Body of pancreas (tissue), 4 donors: ENCODE measurements at regions not wholly inside any gene's neighbourhood (a gene's known extent, or its start where the extent isn't known, plus 50 kb on each side); places are given as distances from the start of the nearest gene placed in this dataset.
"Not testable (repeated sequence)": the region's sequence is repeated elsewhere in the genome, so short reads cannot be mapped to it uniquely, and the experiment has no call there.

ENCODE experiments used
- ATAC-seq: fragments of 150-250 bp; one replicate; pipeline ENCODE4 v1.9.1; 2016
- DNase-seq, 4 donors: peaks; one replicate each; pipeline ENCODE4 v3.0.0-alpha.2; 2019
- H3K27ac ChIP-seq, 4 donors: fragments of 200-600 bp; sonication (generic); 1 replicate in 3 of 4; 2 replicates in 1 of 4; pipeline versions ENCODE4 v1.5.1 to v1.6.1; 2016 to 2019; ENCODE audit warnings: mild to moderate bottlenecking in 1 of 4, mixed read lengths in 1 of 4, moderate library complexity in 1 of 4
- H3K27me3 ChIP-seq, 2 donors: fragments of 200-600 bp; sonication (generic); one replicate each; pipeline ENCODE4 v1.6.0; 2016; ENCODE audit warnings: mild to moderate bottlenecking in 1 of 2
- H3K36me3 ChIP-seq, 2 donors: fragments of 200-600 bp; sonication (generic); replicated peaks in 1 of 2; 2 replicates each; pipeline ENCODE4 v1.5.1; 2016; ENCODE audit warnings: low read depth in 2 of 2; ENCODE audit not compliant: insufficient read depth in 1 of 2
- H3K4me1 ChIP-seq: fragments of 200-600 bp; sonication (generic); one replicate; pipeline ENCODE4 v1.6.0; 2016
- H3K4me3 ChIP-seq, 2 donors: fragments of 200-600 bp; sonication (generic); 1 replicate in 1 of 2; 2 replicates in 1 of 2; pipeline ENCODE4 v1.5.1; 2016 to 2019
- H3K9me3 ChIP-seq, 3 donors: fragments of 200-600 bp; sonication (generic); 1 replicate in 2 of 3; 2 replicates in 1 of 3; pipeline ENCODE4 v1.5.1; 2016
- POLR2A ChIP-seq, 3 donors: fragments of 450-650 bp; IDR thresholded peaks; one replicate each; pipeline ENCODE4 v1.6.1; 2016; ENCODE audit warnings: antibody characterized with exemption in 3 of 3, mild to moderate bottlenecking in 2 of 3
- WGBS, 2 donors: methylation state at CpG; one replicate each; pipeline ENCODE4 v1.1.5; 2017; 5-methylcytosine and 5-hydroxymethylcytosine counted together
- intact Hi-C: fragments of 100-400 bp; cut with DNase I; formaldehyde crosslinking; loops from one replicate; pipeline ENCODE4 v1.15.1; 2023
- TF ChIP-seq, protein P1 (sequence below), 7 experiments: fragments of 450-650 bp in 4 of 7; fragments of 200-600 bp in 3 of 7; sonication (generic) in 3 of 7; IDR thresholded peaks; one replicate each; pipeline ENCODE4 v1.5.1; 2016 to 2019; ENCODE audit warnings: antibody characterized with exemption in 7 of 7

DNA sequence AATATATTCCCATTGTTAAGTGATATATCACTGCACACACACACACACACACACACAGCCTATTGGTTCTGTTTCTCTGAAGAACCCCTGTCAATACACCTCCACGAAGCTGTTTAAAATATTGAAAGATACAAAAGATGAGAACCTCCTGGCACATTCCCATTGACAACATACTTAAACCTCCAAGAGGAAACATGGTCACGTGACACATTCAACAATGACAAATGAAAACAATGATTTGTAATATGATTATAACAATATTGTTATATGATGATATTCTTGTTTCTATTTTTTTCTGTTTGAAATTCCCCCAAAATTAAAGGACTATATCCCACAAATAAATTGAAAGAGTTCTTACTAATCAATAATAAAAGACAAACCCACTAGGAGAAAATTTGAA is 1344.9 kb downstream of the BRD1 start:
- ATAC-seq (no peak), DNase-seq (no peak)
- Histone ChIP-seq H3K36me3 (no peaks in the 10 kb centered on the region), H3K4me3 (no peak overlapping the region), H3K4me1 (no peaks in the 10 kb centered on the region), H3K27me3 (no peaks in the 10 kb centered on the region), H3K27ac (no peak overlapping the region), H3K9me3 (no peaks in the 10 kb centered on the region)
- intact Hi-C loops = no loop called here
- 54 to 56% methylated on average over 2 of the region's 2 CpGs for WGBS, 2 donors
- TF ChIP-seq, protein P1, sequence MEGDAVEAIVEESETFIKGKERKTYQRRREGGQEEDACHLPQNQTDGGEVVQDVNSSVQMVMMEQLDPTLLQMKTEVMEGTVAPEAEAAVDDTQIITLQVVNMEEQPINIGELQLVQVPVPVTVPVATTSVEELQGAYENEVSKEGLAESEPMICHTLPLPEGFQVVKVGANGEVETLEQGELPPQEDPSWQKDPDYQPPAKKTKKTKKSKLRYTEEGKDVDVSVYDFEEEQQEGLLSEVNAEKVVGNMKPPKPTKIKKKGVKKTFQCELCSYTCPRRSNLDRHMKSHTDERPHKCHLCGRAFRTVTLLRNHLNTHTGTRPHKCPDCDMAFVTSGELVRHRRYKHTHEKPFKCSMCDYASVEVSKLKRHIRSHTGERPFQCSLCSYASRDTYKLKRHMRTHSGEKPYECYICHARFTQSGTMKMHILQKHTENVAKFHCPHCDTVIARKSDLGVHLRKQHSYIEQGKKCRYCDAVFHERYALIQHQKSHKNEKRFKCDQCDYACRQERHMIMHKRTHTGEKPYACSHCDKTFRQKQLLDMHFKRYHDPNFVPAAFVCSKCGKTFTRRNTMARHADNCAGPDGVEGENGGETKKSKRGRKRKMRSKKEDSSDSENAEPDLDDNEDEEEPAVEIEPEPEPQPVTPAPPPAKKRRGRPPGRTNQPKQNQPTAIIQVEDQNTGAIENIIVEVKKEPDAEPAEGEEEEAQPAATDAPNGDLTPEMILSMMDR (IDR thresholded peaks at IDR 0.05) = no peak
- no peak for TF ChIP-seq POLR2A (IDR thresholded peaks at IDR 0.05)

DNA sequence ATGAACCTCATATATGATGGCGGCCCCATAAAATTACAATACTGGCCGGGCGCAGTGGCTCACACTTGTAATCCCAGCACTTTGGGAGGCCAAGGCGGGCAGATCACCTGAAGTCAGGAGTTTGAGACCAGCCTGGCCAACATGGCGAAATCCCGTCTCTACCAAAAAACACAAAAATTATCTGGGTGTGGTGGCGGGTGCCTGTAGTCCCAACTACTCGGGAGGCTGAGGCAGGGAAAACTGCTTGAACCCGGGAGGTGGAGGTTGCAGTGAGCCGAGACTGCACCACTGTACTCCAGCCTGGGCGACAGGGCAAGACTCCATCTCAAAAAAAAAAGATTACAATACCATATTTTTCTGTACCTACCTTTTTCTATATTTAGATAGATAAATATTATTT is 1345.5 kb downstream of the BRD1 start:
- H3K4me1 ChIP-seq, H3K9me3 ChIP-seq, H3K27me3 ChIP-seq, H3K27ac ChIP-seq, DNase-seq, H3K36me3 ChIP-seq, ATAC-seq, H3K4me3 ChIP-seq, intact Hi-C loops: not testable (repeated sequence)
- WGBS, 2 donors = 89 to 91% methylated on average over 11 of the region's 11 CpGs

DNA sequence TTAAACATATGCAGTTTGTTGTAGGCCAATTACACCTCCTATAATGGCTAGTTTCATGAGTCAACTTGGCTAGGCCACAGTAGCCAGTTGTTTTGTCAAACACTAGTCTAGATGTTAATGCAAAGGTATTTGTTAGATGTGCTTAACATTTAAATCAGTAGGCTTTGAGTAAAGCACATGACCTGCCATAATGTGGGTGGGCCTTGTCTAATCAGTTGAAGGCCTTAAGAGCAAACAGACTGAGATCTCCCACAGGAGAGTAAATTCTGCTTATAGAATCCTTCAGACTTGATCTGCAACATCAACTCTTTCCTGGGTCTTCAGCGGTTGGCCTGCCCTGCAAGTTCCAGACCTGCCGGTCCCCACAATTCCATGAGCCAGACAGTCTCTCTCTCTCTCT is 1345.9 kb downstream of the BRD1 start:
- H3K27ac ChIP-seq = no peak overlapping the region
- peaks cover 5% of the 10 kb centered on the region for H3K4me1 ChIP-seq
- intact Hi-C loops = no loop called here
- WGBS, 2 donors = 94 to 100% methylated on average over 2 of the region's 2 CpGs
- H3K9me3 ChIP-seq = no peaks in the 10 kb centered on the region
- ATAC-seq (no peak), DNase-seq (no peak)
- no peaks in the 10 kb centered on the region for H3K27me3 ChIP-seq
- no peak overlapping the region for H3K4me3 ChIP-seq
- TF ChIP-seq POLR2A (IDR thresholded peaks at IDR 0.05) = no peak
- TF ChIP-seq, protein P1 (IDR thresholded peaks at IDR 0.05) = no peak
- H3K36me3 ChIP-seq = no peaks in the 10 kb centered on the region

DNA sequence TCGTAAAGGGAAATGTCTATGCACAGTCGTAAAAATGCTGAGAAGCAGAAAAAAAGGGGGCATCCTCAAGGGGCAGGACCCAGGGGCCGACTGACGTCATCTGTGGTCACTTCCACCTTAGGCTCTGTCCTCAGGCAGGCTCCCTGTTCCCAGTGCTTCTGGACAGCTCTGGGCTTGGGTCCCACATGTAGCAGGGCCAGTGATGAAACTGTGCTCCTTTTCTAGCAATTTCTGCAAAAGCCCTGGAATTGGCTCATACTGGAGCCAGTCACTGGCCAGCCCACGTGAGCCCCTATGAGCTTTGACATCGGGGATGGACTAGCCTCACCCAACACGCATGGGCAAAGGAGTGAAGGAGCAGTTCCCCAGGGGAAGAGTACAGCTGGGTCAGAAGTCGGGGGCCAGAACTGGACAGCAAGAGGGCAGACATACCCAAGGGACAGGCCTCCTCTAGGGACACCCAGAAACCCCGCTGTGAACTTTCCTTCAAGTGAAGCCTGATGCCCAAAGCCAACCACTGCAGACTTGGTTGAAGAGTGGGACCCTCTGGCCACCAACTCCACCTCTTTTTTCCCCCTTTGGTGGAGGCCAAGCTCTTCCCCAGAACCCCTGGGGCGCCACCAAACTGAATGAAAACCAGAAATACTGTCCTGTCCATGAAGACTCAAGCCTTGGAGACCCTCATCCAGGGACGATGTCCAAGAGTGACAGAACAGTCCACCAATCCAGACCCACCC is 1349.0 kb downstream of the BRD1 start:
- Histone ChIP-seq H3K27ac (no peak overlapping the region), H3K4me1 (peaks cover 5% of the 10 kb centered on the region), H3K4me3 (no peak overlapping the region), H3K27me3 (no peaks in the 10 kb centered on the region), H3K36me3 (no peaks in the 10 kb centered on the region), H3K9me3 (no peaks in the 10 kb centered on the region)
- ATAC-seq (no peak), DNase-seq (no peak)
- intact Hi-C loops = no loop called here
- TF ChIP-seq, protein P1 (IDR thresholded peaks at IDR 0.05) = no peak
- no peak for TF ChIP-seq POLR2A (IDR thresholded peaks at IDR 0.05)
- 71 to 72% methylated on average over 7 to 11 of the region's 11 CpGs for WGBS, 2 donors

DNA sequence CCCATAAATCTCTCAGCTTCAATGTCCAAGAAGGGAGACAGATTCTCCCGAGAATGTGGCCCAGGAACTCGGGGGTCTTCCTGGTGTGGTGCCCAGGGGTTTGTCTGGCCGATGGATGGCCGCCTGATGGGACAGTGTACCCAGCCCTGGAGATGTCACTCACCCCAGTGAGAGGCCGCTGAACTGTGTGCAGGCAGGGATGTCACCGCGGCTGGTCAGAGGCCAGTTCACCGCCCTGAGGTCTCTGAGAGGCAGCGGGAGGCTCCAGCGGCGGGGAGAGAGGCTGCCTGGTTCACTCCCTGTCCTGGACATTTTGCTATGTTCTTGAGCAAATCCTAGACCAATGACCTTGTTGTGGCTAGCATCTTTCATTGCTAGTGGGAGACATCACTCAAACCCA is 1349.5 kb downstream of the BRD1 start:
- no peak for DNase-seq
- H3K36me3 ChIP-seq = no peaks in the 10 kb centered on the region
- 52 to 74% methylated on average over 4 to 11 of the region's 11 CpGs for WGBS, 2 donors
- H3K4me3 ChIP-seq = no peak overlapping the region
- no peak for TF ChIP-seq POLR2A (IDR thresholded peaks at IDR 0.05)
- TF ChIP-seq, protein P1 (IDR thresholded peaks at IDR 0.05) = no peak
- H3K27ac ChIP-seq = no peak overlapping the region
- H3K27me3 ChIP-seq = no peaks in the 10 kb centered on the region
- H3K9me3 ChIP-seq = no peaks in the 10 kb centered on the region
- ATAC-seq = no peak
- peaks cover 5% of the 10 kb centered on the region for H3K4me1 ChIP-seq
- intact Hi-C loops = no loop called here
